AG10803 (cell line): ENCODE measurements at regions not wholly inside any gene's neighbourhood (a gene's known extent, or its start where the extent isn't known, plus 50 kb on each side); places are given as distances from the start of the nearest gene placed in this dataset.
"Not testable (repeated sequence)": the region's sequence is repeated elsewhere in the genome, so short reads cannot be mapped to it uniquely, and the experiment has no call there.

Experiments
- DNase-seq: peaks from one replicate; pipeline ENCODE4 v3.0.0; 2010; ENCODE audit warnings: low read depth
- H3K4me3 ChIP-seq: 2 replicates; pipeline ENCODE4 v1.5.1; 2011; ENCODE audit warnings: mild to moderate bottlenecking, low read length, control low read depth
- TF ChIP-seq, protein P1 (sequence below): conservative IDR thresholded peaks from 2 replicates; pipeline ENCODE4 v1.5.1; 2011; ENCODE audit warnings: mild to moderate bottlenecking, low read length, control low read depth, inconsistent platforms

GRCh38 chr4:66955784-66956183 is 589.5 kb downstream of the CENPC start:
- no peak overlapping the region for H3K4me3 ChIP-seq
- TF ChIP-seq, protein P1, sequence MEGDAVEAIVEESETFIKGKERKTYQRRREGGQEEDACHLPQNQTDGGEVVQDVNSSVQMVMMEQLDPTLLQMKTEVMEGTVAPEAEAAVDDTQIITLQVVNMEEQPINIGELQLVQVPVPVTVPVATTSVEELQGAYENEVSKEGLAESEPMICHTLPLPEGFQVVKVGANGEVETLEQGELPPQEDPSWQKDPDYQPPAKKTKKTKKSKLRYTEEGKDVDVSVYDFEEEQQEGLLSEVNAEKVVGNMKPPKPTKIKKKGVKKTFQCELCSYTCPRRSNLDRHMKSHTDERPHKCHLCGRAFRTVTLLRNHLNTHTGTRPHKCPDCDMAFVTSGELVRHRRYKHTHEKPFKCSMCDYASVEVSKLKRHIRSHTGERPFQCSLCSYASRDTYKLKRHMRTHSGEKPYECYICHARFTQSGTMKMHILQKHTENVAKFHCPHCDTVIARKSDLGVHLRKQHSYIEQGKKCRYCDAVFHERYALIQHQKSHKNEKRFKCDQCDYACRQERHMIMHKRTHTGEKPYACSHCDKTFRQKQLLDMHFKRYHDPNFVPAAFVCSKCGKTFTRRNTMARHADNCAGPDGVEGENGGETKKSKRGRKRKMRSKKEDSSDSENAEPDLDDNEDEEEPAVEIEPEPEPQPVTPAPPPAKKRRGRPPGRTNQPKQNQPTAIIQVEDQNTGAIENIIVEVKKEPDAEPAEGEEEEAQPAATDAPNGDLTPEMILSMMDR, result no peak
- no peak for DNase-seq

DNA sequence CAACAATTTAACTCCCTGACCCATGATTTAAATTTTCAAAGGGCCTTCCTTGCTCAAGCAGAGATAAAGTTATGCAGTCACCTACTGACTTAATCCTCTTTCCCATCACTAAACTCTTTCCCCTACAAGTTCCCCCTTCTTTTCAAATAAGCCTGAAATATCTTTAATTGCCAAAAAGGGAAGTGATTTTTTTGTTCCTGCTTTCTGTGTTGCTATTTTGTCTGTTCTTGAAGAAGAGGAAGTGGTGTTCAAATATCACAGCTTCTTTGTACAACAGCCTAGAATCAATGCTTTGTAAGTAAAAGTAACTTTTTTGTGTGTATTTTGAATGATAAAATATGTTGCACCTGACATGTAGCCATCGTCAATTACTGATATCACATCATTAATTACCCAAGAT is 595.9 kb downstream of the CENPC start:
- TF ChIP-seq, protein P1, result no peak
- no peak overlapping the region for H3K4me3 ChIP-seq
- no peak for DNase-seq

GRCh38 chr4:66946761-66947160 is 598.5 kb downstream of the CENPC start:
- TF ChIP-seq, protein P1, result no peak
- DNase-seq, result no peak
- H3K4me3 ChIP-seq, result no peak overlapping the region

- TF ChIP-seq, protein P1, result no peak
- DNase-seq, result no peak
- no peak overlapping the region for H3K4me3 ChIP-seq
Measured at GRCh38 chr4:66943112-66943511, 602.2 kb downstream of the CENPC start.

- not testable (repeated sequence) for DNase-seq, H3K4me3 ChIP-seq
Measured at GRCh38 chr4:66931981-66932380, 613.3 kb downstream of the CENPC start.

GRCh38 chr4:66930206-66930605 is 615.1 kb downstream of the CENPC start:
- TF ChIP-seq, protein P1, result no peak
- DNase-seq, result no peak
- no peak overlapping the region for H3K4me3 ChIP-seq

GRCh38 chr4:66929748-66930147 is 615.6 kb downstream of the CENPC start:
- no peak overlapping the region for H3K4me3 ChIP-seq
- TF ChIP-seq, protein P1, result no peak
- DNase-seq, result no peak

GRCh38 chr4:66928881-66929280 is 616.4 kb downstream of the CENPC start:
- DNase-seq, H3K4me3 ChIP-seq: not testable (repeated sequence)
